ENCODE measurements at regions not wholly inside any gene's neighbourhood (a gene's known extent, or its start where the extent isn't known, plus 50 kb on each side); places are given as distances from the start of the nearest gene placed in this dataset.

GRCh38 chr1:232682248-232682647 is 52.3 kb upstream of the SIPA1L2 start:
- ATAC-seq (ENCODE audit: insufficient number of reproducible peaks, low FRiP score, low read depth) (no peak), DNase-seq (ENCODE audit: low spot score) (no peak)
- Histone ChIP-seq H3K9me3 (no peaks in the 10 kb centered on the region), H3K27ac (no peak overlapping the region), H3K4me1 (ENCODE audit: control insufficient read depth in 1 of 2, low read depth in 2 of 2) (no peaks in the 10 kb centered on the region), H3K27me3 (replicated peaks; ENCODE audit: insufficient read depth) (peaks cover 4% of the 10 kb centered on the region), H3K4me3 (no peak overlapping the region), H3K36me3 (no peaks in the 10 kb centered on the region)
- TF ChIP-seq CTCF (IDR thresholded peaks at IDR 0.05): no peak

- DNase-seq (ENCODE audit: low spot score) (no peak), ATAC-seq (ENCODE audit: insufficient number of reproducible peaks, low FRiP score, low read depth) (no peak)
- Histone ChIP-seq H3K9me3 (no peaks in the 10 kb centered on the region), H3K27ac (no peak overlapping the region), H3K27me3 (replicated peaks; ENCODE audit: insufficient read depth) (no peaks in the 10 kb centered on the region), H3K4me3 (no peak overlapping the region), H3K4me1 (ENCODE audit: control insufficient read depth in 1 of 2, low read depth in 2 of 2) (no peaks in the 10 kb centered on the region), H3K36me3 (no peaks in the 10 kb centered on the region)
- no peak for TF ChIP-seq CTCF (IDR thresholded peaks at IDR 0.05)
These were observed 54.6 kb upstream of the SIPA1L2 start for GRCh38 chr1:232684371-232685105.

GRCh38 chr1:232686346-232686745 is 56.4 kb upstream of the SIPA1L2 start:
- TF ChIP-seq CTCF (IDR thresholded peaks at IDR 0.05): no peak
- H3K4me1 ChIP-seq (ENCODE audit: control insufficient read depth in 1 of 2, low read depth in 2 of 2): no peaks in the 10 kb centered on the region
- ATAC-seq (ENCODE audit: insufficient number of reproducible peaks, low FRiP score, low read depth) (no peak), DNase-seq (ENCODE audit: low spot score) (no peak)
- H3K4me3 ChIP-seq: no peak overlapping the region
- H3K27me3 ChIP-seq (replicated peaks; ENCODE audit: insufficient read depth): no peaks in the 10 kb centered on the region
- H3K9me3 ChIP-seq: no peaks in the 10 kb centered on the region
- no peak overlapping the region for H3K27ac ChIP-seq
- no peaks in the 10 kb centered on the region for H3K36me3 ChIP-seq

GRCh38 chr1:232687304-232687703 is 57.4 kb upstream of the SIPA1L2 start:
- no peaks in the 10 kb centered on the region for H3K36me3 ChIP-seq
- DNase-seq (ENCODE audit: low spot score) (no peak), ATAC-seq (ENCODE audit: insufficient number of reproducible peaks, low FRiP score, low read depth) (no peak)
- no peak overlapping the region for H3K4me3 ChIP-seq
- no peaks in the 10 kb centered on the region for H3K9me3 ChIP-seq
- H3K27me3 ChIP-seq (replicated peaks; ENCODE audit: insufficient read depth): no peaks in the 10 kb centered on the region
- no peak for TF ChIP-seq CTCF (IDR thresholded peaks at IDR 0.05)
- H3K4me1 ChIP-seq (ENCODE audit: control insufficient read depth in 1 of 2, low read depth in 2 of 2): no peaks in the 10 kb centered on the region
- H3K27ac ChIP-seq: no peak overlapping the region

GRCh38 chr1:232687728-232688127 is 57.8 kb upstream of the SIPA1L2 start:
- Histone ChIP-seq H3K36me3 (no peaks in the 10 kb centered on the region), H3K4me1 (ENCODE audit: control insufficient read depth in 1 of 2, low read depth in 2 of 2) (no peaks in the 10 kb centered on the region), H3K27me3 (replicated peaks; ENCODE audit: insufficient read depth) (no peaks in the 10 kb centered on the region), H3K4me3 (no peak overlapping the region), H3K9me3 (no peaks in the 10 kb centered on the region), H3K27ac (no peak overlapping the region)
- no peak for ATAC-seq (ENCODE audit: insufficient number of reproducible peaks, low FRiP score, low read depth)
- TF ChIP-seq CTCF (IDR thresholded peaks at IDR 0.05): no peak
- no peak for DNase-seq (ENCODE audit: low spot score)
